Cardiac fibroblast (primary cell): ENCODE measurements at regions not wholly inside any gene's neighbourhood (a gene's known extent, or its start where the extent isn't known, plus 50 kb on each side); places are given as distances from the start of the nearest gene placed in this dataset.

Experiments
- DNase-seq, 2 donors: peaks; one replicate each; pipeline versions ENCODE4 v3.0.0 to v3.0.0-alpha.2; 2010; ENCODE audit warnings: low read depth in 2 of 2
- H3K4me3 ChIP-seq, 2 donors: replicated peaks in 1 of 2; 1 replicate in 1 of 2; 2 replicates in 1 of 2; pipeline ENCODE4 v1.5.1; 2011; ENCODE audit warnings: low read depth in 2 of 2, low read length in 2 of 2, mild to moderate bottlenecking in 2 of 2, moderate library complexity in 1 of 2
- CTCF ChIP-seq: IDR thresholded peaks from one replicate; pipeline ENCODE4 v1.5.1; 2011; ENCODE audit warnings: low read depth, mild to moderate bottlenecking, low read length, inconsistent platforms

- no peak overlapping the region for H3K4me3 ChIP-seq
- TF ChIP-seq CTCF: no peak
- DNase-seq: no peak
Measured at GRCh38 chr15:48058371-48058770, 62.4 kb upstream of the SLC24A5 start.

- TF ChIP-seq CTCF: no peak
- peak in 1 of 2 donors; percentile 33 for DNase-seq
- no peak overlapping the region for H3K4me3 ChIP-seq
Measured at GRCh38 chr15:48059791-48060190, 61.0 kb upstream of the SLC24A5 start.

GRCh38 chr15:48060396-48060795 is 60.4 kb upstream of the SLC24A5 start:
- no peak overlapping the region for H3K4me3 ChIP-seq
- no peak for TF ChIP-seq CTCF
- DNase-seq: no peak

GRCh38 chr15:48061605-48062004 is 59.2 kb upstream of the SLC24A5 start:
- DNase-seq: no peak
- TF ChIP-seq CTCF: no peak
- H3K4me3 ChIP-seq: no peak overlapping the region

GRCh38 chr15:48062148-48062872 is 58.5 kb upstream of the SLC24A5 start:
- TF ChIP-seq CTCF: no peak
- no peak overlapping the region for H3K4me3 ChIP-seq
- peak in 1 of 2 donors; percentile 10 for DNase-seq

GRCh38 chr15:48063411-48063985 is 57.3 kb upstream of the SLC24A5 start:
- DNase-seq: no peak
- H3K4me3 ChIP-seq: no peak overlapping the region
- TF ChIP-seq CTCF: no peak
